PC-3 (cell line): ENCODE measurements at regions not wholly inside any gene's neighbourhood (a gene's known extent, or its start where the extent isn't known, plus 50 kb on each side); places are given as distances from the start of the nearest gene placed in this dataset.

ENCODE experiments used
- ATAC-seq: fragments of 200-7000 bp; cut with Tn5 transposase; 2 replicates; pipeline ENCODE4 v1.9.1; 2020; ENCODE audit warnings: mild to moderate bottlenecking, moderate library complexity
- BruUV-seq: library from RNA; stranded (reverse); fragments of 400-500 nt; replicated peaks from 2 replicates; lab custom pipeline; 2021; lab: Mats Ljungman, UMichigan
- CTCF ChIA-PET: fragments of 300-600 bp; sonication (Branson Sonifier 250); formaldehyde crosslinking; loops from one replicate; lab custom pipeline; 2022; ENCODE audit warnings: antibody characterized with exemption; lab: Charles Lee
- POLR2A ChIA-PET: fragments of 300-600 bp; sonication (Branson Sonifier 250); formaldehyde crosslinking; loops from one replicate; lab custom pipeline; 2022; ENCODE audit warnings: antibody characterized with exemption; ENCODE audit not compliant: unreplicated experiment; lab: Charles Lee
- DNase-seq: peaks from one replicate; pipeline ENCODE4 v3.0.0-alpha.2; 2015
- H2AFZ ChIP-seq: fragments of 300-600 bp; sonication (generic); 2 replicates; pipeline ENCODE4 v1.6.0; 2016; ENCODE audit warnings: antibody characterized with exemption, low read length
- H3F3A ChIP-seq: fragments of 300-600 bp; sonication (generic); one replicate; pipeline ENCODE4 v1.6.0; 2017; ENCODE audit warnings: antibody characterized with exemption, low read length, control low read depth, mild to moderate bottlenecking; ENCODE audit not compliant: unreplicated experiment
- H3K27ac ChIP-seq: fragments of 300-600 bp; sonication (generic); 2 replicates; pipeline ENCODE4 v1.5.1; 2016; ENCODE audit warnings: mild to moderate bottlenecking, low read length
- H3K27me3 ChIP-seq: fragments of 300-600 bp; sonication (generic); 2 replicates; pipeline ENCODE4 v1.6.1; 2016; ENCODE audit warnings: low read length, mixed read lengths
- H3K36me3 ChIP-seq: fragments of 300-600 bp; sonication (generic); 2 replicates; pipeline ENCODE4 v1.6.1; 2016; ENCODE audit warnings: low read depth, mixed run types, low read length, mixed read lengths
- H3K4me1 ChIP-seq: fragments of 300-600 bp; sonication (generic); 2 replicates; pipeline ENCODE4 v1.5.1; 2016; ENCODE audit warnings: low read length; ENCODE audit not compliant: insufficient read depth
- H3K4me2 ChIP-seq: fragments of 300-600 bp; sonication (generic); 2 replicates; pipeline ENCODE4 v1.6.0; 2016; ENCODE audit warnings: low read length
- H3K4me3 ChIP-seq: fragments of 300-600 bp; sonication (generic); 2 replicates; pipeline ENCODE4 v1.5.1; 2016; ENCODE audit warnings: mild to moderate bottlenecking, low read length, mixed read lengths
- H3K79me2 ChIP-seq: fragments of 300-600 bp; sonication (generic); 2 replicates; pipeline ENCODE4 v1.6.1; 2017; ENCODE audit warnings: low read length, mixed read lengths
- H3K9ac ChIP-seq: fragments of 300-600 bp; sonication (generic); 2 replicates; pipeline ENCODE4 v1.6.0; 2016; ENCODE audit warnings: mild to moderate bottlenecking, low read length
- H3K9me2 ChIP-seq: fragments of 300-600 bp; sonication (generic); replicated peaks from 2 replicates; pipeline ENCODE4 v1.6.1; 2016; ENCODE audit warnings: mixed run types, low read length, mixed read lengths
- H3K9me3 ChIP-seq: fragments of 300-600 bp; sonication (generic); 2 replicates; pipeline ENCODE4 v1.6.1; 2016; ENCODE audit warnings: low read length, mixed read lengths
- H4K20me1 ChIP-seq: fragments of 300-600 bp; sonication (generic); 2 replicates; pipeline ENCODE4 v1.6.1; 2016; ENCODE audit warnings: low read length, mixed read lengths
- CTCF ChIP-seq: fragments of 300-600 bp; sonication (generic); conservative IDR thresholded peaks from 2 replicates; pipeline ENCODE4 v1.5.1; 2017; ENCODE audit warnings: antibody characterized with exemption, low read depth, mild to moderate bottlenecking, low read length
- EZH2 ChIP-seq: fragments of 300-600 bp; sonication (generic); IDR thresholded peaks from one replicate; pipeline ENCODE4 v1.6.1; 2017; ENCODE audit warnings: antibody characterized with exemption, mild to moderate bottlenecking, low read length; ENCODE audit not compliant: unreplicated experiment
- EZH2phosphoT487 ChIP-seq: fragments of 300-600 bp; sonication (generic); IDR thresholded peaks from 2 replicates; pipeline ENCODE4 v1.6.1; 2018; ENCODE audit warnings: mild to moderate bottlenecking, antibody characterized with exemption, low read length, borderline replicate concordance
- intact Hi-C: fragments of 100-400 bp; cut with micrococcal nuclease; formaldehyde crosslinking; loops from 2 replicates; pipeline ENCODE4 v1.9.0; 2023

- H4K20me1 ChIP-seq: no peaks in the 10 kb centered on the region
Observed at GRCh38 chr12:98417266-98417665, 98.1 kb upstream of the TMPO start.

GRCh38 chr12:98418357-98419075 lies 96.9 kb upstream of the TMPO start:
- intact Hi-C loops: loop anchor here (5.0 kb wide), 1 partner anchor 579 kb away; no protein-coding TSS in a partner anchor
- Histone ChIP-seq H3K36me3 (no peaks in the 10 kb centered on the region), H3K4me1 (peaks cover 15% of the 10 kb centered on the region), H3K4me3 (peak overlapping the region; percentile 5; the same call in 1 of the 2 replicates), H3K9me2 (no peaks in the 10 kb centered on the region), H4K20me1 (no peaks in the 10 kb centered on the region), H3K4me2 (peak overlapping the region; percentile 26), H3K9ac (no peak overlapping the region), H2AFZ (peak overlapping the region; percentile 31), H3K79me2 (no peaks in the 10 kb centered on the region), H3K9me3 (no peaks in the 10 kb centered on the region), H3K27me3 (no peaks in the 10 kb centered on the region), H3F3A (no peaks in the 10 kb centered on the region), H3K27ac (0 out of 2 replicates have a peak overlapping the region, but pooled peaks have one; percentile 0)
- BruUV-seq: no TSS peak
- DNase-seq: peak; percentile 92
- ChIA-PET POLR2A (no interaction called here), CTCF (interaction anchor here (0.5 to 0.8 kb wide), 3 partner anchors 21 to 231 kb away, joined by 3 to 5 read pairs (median 5); no protein-coding TSS in a partner anchor)
- TF ChIP-seq EZH2 (no peak), CTCF (no peak), EZH2phosphoT487 (no peak)
- peak; percentile 97 for ATAC-seq

More at GRCh38 chr12:98417266-98417665, 98.1 kb upstream of the TMPO start:
- Histone ChIP-seq H3K79me2 (no peaks in the 10 kb centered on the region), H3K27me3 (no peaks in the 10 kb centered on the region), H3K27ac (no peak overlapping the region), H3K9ac (no peak overlapping the region), H3K9me3 (no peaks in the 10 kb centered on the region), H3K36me3 (no peaks in the 10 kb centered on the region), H3K4me3 (no peak overlapping the region), H3K4me2 (no peak overlapping the region), H3K9me2 (no peaks in the 10 kb centered on the region), H3K4me1 (peaks cover 15% of the 10 kb centered on the region), H2AFZ (no peak overlapping the region), H3F3A (no peaks in the 10 kb centered on the region)
- DNase-seq (no peak), ATAC-seq (no peak)
- ChIA-PET POLR2A (no interaction called here), CTCF (interaction anchor here (0.6 to 1.0 kb wide), 3 partner anchors 115 to 582 kb away, joined by 3 to 6 read pairs (median 3); no protein-coding TSS in a partner anchor)
- TF ChIP-seq EZH2: no peak
- no peak for TF ChIP-seq EZH2phosphoT487
- no peak for TF ChIP-seq CTCF
- intact Hi-C loops: loop anchor here (1.0 to 5.0 kb wide), 3 partner anchors 115 to 580 kb away; no protein-coding TSS in a partner anchor
- no TSS peak for BruUV-seq
